SU-DHL-6 (cell line): ENCODE measurements at regions not wholly inside any gene's neighbourhood (a gene's known extent, or its start where the extent isn't known, plus 50 kb on each side); places are given as distances from the start of the nearest gene placed in this dataset.

Source experiments
- H2AFZ ChIP-seq: fragments of 200-600 bp; sonication (generic); 2 replicates; pipeline ENCODE4 v1.6.1; 2014; ENCODE audit warnings: low read depth, mild to moderate bottlenecking, moderate library complexity, mixed read lengths, antibody characterized with exemption, low read length; ENCODE audit not compliant: severe bottlenecking
- H3F3A ChIP-seq: fragments of 200-600 bp; shearing (Covaris generic); 2 replicates; pipeline ENCODE4 v1.6.0; 2016; ENCODE audit warnings: antibody characterized with exemption, mild to moderate bottlenecking; ENCODE audit not compliant: insufficient read depth
- H3K27ac ChIP-seq: fragments of 200-600 bp; sonication (generic); 2 replicates; pipeline ENCODE4 v1.5.1; 2016; ENCODE audit warnings: low read depth, mild to moderate bottlenecking, low read length, moderate library complexity, mixed read lengths
- H3K27me3 ChIP-seq: fragments of 200-600 bp; sonication (generic), shearing (Covaris generic); 2 replicates; pipeline ENCODE4 v1.6.0; 2014; ENCODE audit warnings: mild to moderate bottlenecking, low read length
- H3K36me3 ChIP-seq: fragments of 200-600 bp; sonication (generic); 2 replicates; pipeline ENCODE4 v1.6.1; 2014; ENCODE audit warnings: mild to moderate bottlenecking, low read length, mixed read lengths
- H3K4me2 ChIP-seq: fragments of 300-600, 200-600 bp; shearing (Covaris generic), sonication (generic); 2 replicates; pipeline ENCODE4 v1.6.0; 2014; ENCODE audit warnings: low read length, low read depth, mild to moderate bottlenecking; ENCODE audit not compliant: poor library complexity, severe bottlenecking
- H3K4me3 ChIP-seq: fragments of 200-600 bp; sonication (generic); 2 replicates; pipeline ENCODE4 v1.5.1; 2014; ENCODE audit warnings: antibody characterized with exemption, low read length, mild to moderate bottlenecking, mixed read lengths; ENCODE audit not compliant: insufficient read depth, poor library complexity, severe bottlenecking
- H3K79me2 ChIP-seq: fragments of 200-600 bp; sonication (generic); 2 replicates; pipeline ENCODE4 v1.6.1; 2014; ENCODE audit warnings: mild to moderate bottlenecking, low read length, moderate library complexity; ENCODE audit not compliant: insufficient read depth
- H3K9ac ChIP-seq: fragments of 200-600 bp; sonication (generic); 2 replicates; pipeline ENCODE4 v1.7.0; 2014; ENCODE audit warnings: mild to moderate bottlenecking, low read length
- H3K9me2 ChIP-seq: fragments of 200-600 bp; sonication (generic); replicated peaks from 2 replicates; pipeline ENCODE4 v1.6.1; 2014; ENCODE audit warnings: low read length; ENCODE audit not compliant: insufficient read depth
- H3K9me3 ChIP-seq: fragments of 200-600 bp; sonication (generic); 2 replicates; pipeline ENCODE4 v1.6.1; 2014; ENCODE audit warnings: low read length, mixed read lengths; ENCODE audit not compliant: insufficient read depth
- H4K20me1 ChIP-seq: fragments of 200-600 bp; sonication (generic); 2 replicates; pipeline ENCODE4 v1.6.1; 2014; ENCODE audit warnings: low read depth, mild to moderate bottlenecking, antibody characterized with exemption, low read length, moderate library complexity, mixed read lengths
- EZH2phosphoT487 ChIP-seq: fragments of 200-600 bp; sonication (generic), shearing (Covaris generic); conservative IDR thresholded peaks from 2 replicates; pipeline ENCODE4 v1.6.1; 2018; ENCODE audit warnings: mild to moderate bottlenecking, antibody characterized with exemption, low read length, moderate library complexity, mixed read lengths
- TF ChIP-seq, protein P1 (sequence below): fragments of 200-600 bp; sonication (generic); IDR thresholded peaks from one replicate; pipeline ENCODE4 v1.5.1; 2017; ENCODE audit warnings: antibody characterized with exemption, mild to moderate bottlenecking, low read length, moderate library complexity; ENCODE audit not compliant: insufficient read depth, poor library complexity, severe bottlenecking

DNA sequence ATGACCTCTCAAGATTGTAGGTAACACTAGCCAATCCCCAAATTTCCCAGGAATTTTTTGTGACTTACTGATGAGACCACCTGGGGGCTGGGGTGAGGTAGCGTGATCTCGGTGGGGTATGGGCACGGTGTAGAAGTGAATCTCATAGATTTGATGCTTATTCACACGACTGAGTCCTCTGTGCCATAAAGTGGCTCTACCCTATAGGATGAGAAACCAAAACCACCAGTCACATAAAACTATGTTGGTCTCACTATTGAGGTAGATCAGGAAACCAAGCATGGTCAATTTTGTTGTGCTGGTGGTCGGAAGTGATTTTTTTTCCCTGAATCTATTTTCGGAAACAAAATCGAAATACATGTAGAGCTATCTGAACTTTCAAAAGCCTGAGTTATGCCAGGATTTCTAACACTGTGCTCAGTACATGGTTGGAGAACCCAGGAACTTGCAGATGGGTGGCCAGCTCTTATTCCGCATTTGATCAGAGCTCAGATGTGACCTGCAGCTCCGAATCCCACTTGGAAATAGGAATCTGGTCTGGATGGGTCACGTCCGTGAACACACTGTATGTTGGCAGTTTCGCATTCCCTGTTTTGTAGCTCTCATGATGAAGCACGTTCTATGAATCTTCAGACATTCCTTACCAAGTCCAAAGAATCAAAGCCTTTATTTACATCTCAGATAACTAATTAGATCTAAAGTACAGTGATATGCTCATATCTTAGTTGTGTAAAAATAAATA is 261.5 kb downstream of the KLF6 start:
- no peak overlapping the region for H3K27ac ChIP-seq
- H3K9me3 ChIP-seq: no peaks in the 10 kb centered on the region
- H4K20me1 ChIP-seq: no peaks in the 10 kb centered on the region
- H3K79me2 ChIP-seq: no peaks in the 10 kb centered on the region
- no peaks in the 10 kb centered on the region for H3F3A ChIP-seq
- H2AFZ ChIP-seq: no peak overlapping the region
- no peak overlapping the region for H3K9ac ChIP-seq
- H3K9me2 ChIP-seq: no peaks in the 10 kb centered on the region
- no peaks in the 10 kb centered on the region for H3K36me3 ChIP-seq
- H3K27me3 ChIP-seq: no peaks in the 10 kb centered on the region
- no peak overlapping the region for H3K4me3 ChIP-seq
- TF ChIP-seq, protein P1, sequence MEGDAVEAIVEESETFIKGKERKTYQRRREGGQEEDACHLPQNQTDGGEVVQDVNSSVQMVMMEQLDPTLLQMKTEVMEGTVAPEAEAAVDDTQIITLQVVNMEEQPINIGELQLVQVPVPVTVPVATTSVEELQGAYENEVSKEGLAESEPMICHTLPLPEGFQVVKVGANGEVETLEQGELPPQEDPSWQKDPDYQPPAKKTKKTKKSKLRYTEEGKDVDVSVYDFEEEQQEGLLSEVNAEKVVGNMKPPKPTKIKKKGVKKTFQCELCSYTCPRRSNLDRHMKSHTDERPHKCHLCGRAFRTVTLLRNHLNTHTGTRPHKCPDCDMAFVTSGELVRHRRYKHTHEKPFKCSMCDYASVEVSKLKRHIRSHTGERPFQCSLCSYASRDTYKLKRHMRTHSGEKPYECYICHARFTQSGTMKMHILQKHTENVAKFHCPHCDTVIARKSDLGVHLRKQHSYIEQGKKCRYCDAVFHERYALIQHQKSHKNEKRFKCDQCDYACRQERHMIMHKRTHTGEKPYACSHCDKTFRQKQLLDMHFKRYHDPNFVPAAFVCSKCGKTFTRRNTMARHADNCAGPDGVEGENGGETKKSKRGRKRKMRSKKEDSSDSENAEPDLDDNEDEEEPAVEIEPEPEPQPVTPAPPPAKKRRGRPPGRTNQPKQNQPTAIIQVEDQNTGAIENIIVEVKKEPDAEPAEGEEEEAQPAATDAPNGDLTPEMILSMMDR: no peak
- TF ChIP-seq EZH2phosphoT487: no peak
- H3K4me2 ChIP-seq: no peak overlapping the region

DNA sequence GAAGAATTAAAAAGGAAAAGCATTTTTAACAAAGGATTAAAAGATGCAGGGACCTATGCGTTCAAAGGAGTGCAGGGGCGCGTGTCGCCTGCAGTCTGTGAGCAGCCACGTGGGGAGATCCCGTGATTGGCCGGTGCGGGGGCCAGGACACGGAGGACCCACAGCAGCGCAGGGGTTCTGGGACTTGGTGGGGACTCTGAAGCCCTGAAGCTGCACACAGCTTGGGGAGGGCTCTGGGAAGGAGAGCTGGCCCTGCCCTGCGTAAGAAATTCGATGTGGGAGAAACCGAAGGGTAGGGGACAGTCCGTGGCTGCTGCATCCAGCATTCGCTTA is 268.1 kb downstream of the KLF6 start:
- no peak overlapping the region for H2AFZ ChIP-seq
- no peaks in the 10 kb centered on the region for H4K20me1 ChIP-seq
- H3K4me3 ChIP-seq: no peak overlapping the region
- no peaks in the 10 kb centered on the region for H3F3A ChIP-seq
- H3K9me2 ChIP-seq: no peaks in the 10 kb centered on the region
- H3K9me3 ChIP-seq: no peaks in the 10 kb centered on the region; the same call in 1 of the 2 replicates
- no peaks in the 10 kb centered on the region for H3K27me3 ChIP-seq
- no peaks in the 10 kb centered on the region for H3K79me2 ChIP-seq
- no peak overlapping the region for H3K9ac ChIP-seq
- H3K36me3 ChIP-seq: no peaks in the 10 kb centered on the region
- H3K27ac ChIP-seq: no peak overlapping the region
- H3K4me2 ChIP-seq: no peak overlapping the region
- TF ChIP-seq, protein P1: no peak
- TF ChIP-seq EZH2phosphoT487: no peak

DNA sequence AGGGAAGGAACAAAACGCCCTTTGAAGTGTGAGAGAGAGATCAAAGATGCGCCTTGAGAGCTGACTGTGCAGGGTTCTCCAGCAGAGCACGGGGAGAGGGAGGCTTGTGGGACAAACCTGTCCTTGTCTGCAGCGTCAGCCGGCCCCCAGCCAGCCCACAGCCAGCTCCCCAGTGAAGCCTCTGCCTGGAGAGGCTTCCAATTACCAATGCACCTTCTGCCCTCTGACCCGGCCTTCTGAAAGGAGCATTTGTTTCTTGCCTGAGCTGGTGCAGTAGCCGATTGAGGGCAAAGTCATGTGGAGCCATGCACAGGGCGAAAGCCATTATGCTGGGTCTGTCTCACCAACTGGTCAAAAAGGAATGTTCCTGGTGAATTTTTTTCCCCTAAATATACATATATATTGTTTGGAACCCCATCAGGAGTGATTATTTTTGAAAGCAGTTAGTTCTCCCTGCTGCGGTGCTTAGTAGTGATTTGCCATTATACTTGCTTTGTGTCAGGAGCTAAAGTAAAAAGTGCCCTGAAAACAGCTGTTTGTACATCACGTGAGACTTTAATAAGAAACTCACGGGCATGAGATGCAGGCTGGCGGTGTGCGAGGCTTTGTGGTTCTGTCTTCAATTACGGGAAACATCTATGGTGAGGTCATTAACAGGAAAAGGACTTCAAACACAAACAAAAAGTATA is 268.6 kb downstream of the KLF6 start:
- Histone ChIP-seq H3K36me3 (no peaks in the 10 kb centered on the region), H3K9me3 (no peaks in the 10 kb centered on the region; the same call in 1 of the 2 replicates), H4K20me1 (no peaks in the 10 kb centered on the region), H3K4me2 (no peak overlapping the region), H3K27me3 (no peaks in the 10 kb centered on the region), H2AFZ (no peak overlapping the region), H3K4me3 (no peak overlapping the region), H3K9me2 (no peaks in the 10 kb centered on the region), H3K9ac (no peak overlapping the region), H3F3A (no peaks in the 10 kb centered on the region), H3K27ac (no peak overlapping the region), H3K79me2 (no peaks in the 10 kb centered on the region)
- no peak for TF ChIP-seq EZH2phosphoT487
- TF ChIP-seq, protein P1: no peak
